ENCODE measurements at regions not wholly inside any gene's neighbourhood (a gene's known extent, or its start where the extent isn't known, plus 50 kb on each side); places are given as distances from the start of the nearest gene placed in this dataset.
"Not testable (repeated sequence)": the region's sequence is repeated elsewhere in the genome, so short reads cannot be mapped to it uniquely, and the experiment has no call there.

- no peaks in the 10 kb centered on the region for H3K9me2 ChIP-seq (ENCODE audit: insufficient read depth, low read length)
- no peak overlapping the region for H3K4me2 ChIP-seq (ENCODE audit: low read length)
- H3K27ac ChIP-seq (ENCODE audit: low read length) = no peak overlapping the region
- no peak overlapping the region for H2AFZ ChIP-seq (ENCODE audit: low read depth, low read length)
- no peaks in the 10 kb centered on the region for H3K27me3 ChIP-seq (ENCODE audit: insufficient read depth, low read depth, low read length)
- H3K36me3 ChIP-seq (ENCODE audit: insufficient read depth, low read length) = no peaks in the 10 kb centered on the region
- TF ChIP-seq, protein P1, sequence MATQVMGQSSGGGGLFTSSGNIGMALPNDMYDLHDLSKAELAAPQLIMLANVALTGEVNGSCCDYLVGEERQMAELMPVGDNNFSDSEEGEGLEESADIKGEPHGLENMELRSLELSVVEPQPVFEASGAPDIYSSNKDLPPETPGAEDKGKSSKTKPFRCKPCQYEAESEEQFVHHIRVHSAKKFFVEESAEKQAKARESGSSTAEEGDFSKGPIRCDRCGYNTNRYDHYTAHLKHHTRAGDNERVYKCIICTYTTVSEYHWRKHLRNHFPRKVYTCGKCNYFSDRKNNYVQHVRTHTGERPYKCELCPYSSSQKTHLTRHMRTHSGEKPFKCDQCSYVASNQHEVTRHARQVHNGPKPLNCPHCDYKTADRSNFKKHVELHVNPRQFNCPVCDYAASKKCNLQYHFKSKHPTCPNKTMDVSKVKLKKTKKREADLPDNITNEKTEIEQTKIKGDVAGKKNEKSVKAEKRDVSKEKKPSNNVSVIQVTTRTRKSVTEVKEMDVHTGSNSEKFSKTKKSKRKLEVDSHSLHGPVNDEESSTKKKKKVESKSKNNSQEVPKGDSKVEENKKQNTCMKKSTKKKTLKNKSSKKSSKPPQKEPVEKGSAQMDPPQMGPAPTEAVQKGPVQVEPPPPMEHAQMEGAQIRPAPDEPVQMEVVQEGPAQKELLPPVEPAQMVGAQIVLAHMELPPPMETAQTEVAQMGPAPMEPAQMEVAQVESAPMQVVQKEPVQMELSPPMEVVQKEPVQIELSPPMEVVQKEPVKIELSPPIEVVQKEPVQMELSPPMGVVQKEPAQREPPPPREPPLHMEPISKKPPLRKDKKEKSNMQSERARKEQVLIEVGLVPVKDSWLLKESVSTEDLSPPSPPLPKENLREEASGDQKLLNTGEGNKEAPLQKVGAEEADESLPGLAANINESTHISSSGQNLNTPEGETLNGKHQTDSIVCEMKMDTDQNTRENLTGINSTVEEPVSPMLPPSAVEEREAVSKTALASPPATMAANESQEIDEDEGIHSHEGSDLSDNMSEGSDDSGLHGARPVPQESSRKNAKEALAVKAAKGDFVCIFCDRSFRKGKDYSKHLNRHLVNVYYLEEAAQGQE (IDR thresholded peaks at IDR 0.05; ENCODE audit: borderline replicate concordance) = no peak
- no peak for TF ChIP-seq RAD21 (conservative IDR thresholded peaks at IDR 0.05)
- TF ChIP-seq EP300 (conservative IDR thresholded peaks at IDR 0.05; ENCODE audit: poor library complexity, severe bottlenecking) = no peak
- no peak for TF ChIP-seq TAF1 (IDR thresholded peaks at IDR 0.05; ENCODE audit: low read depth)
- TF ChIP-seq MXI1 (conservative IDR thresholded peaks at IDR 0.05; ENCODE audit: poor library complexity, severe bottlenecking) = no peak
- TF ChIP-seq CTCF (IDR thresholded peaks at IDR 0.05; ENCODE audit: poor library complexity, severe bottlenecking) = no peak
- no peak overlapping the region for H3K9ac ChIP-seq (ENCODE audit: low read length)
- H4K20me1 ChIP-seq (ENCODE audit: insufficient read depth) = no peaks in the 10 kb centered on the region
- no peaks in the 10 kb centered on the region for H3F3A ChIP-seq (ENCODE audit: insufficient read depth, low read length, poor library complexity, severe bottlenecking)
- no peaks in the 10 kb centered on the region for H3K9me3 ChIP-seq (ENCODE audit: low read length)
- no peak overlapping the region for H3K4me3 ChIP-seq (ENCODE audit: low read length)
- H3K79me2 ChIP-seq (replicated peaks; ENCODE audit: insufficient read depth, low read length) = no peaks in the 10 kb centered on the region
Measured at GRCh38 chr15:36039996-36040572, 494.1 kb upstream of the DPH6 start.

DNA sequence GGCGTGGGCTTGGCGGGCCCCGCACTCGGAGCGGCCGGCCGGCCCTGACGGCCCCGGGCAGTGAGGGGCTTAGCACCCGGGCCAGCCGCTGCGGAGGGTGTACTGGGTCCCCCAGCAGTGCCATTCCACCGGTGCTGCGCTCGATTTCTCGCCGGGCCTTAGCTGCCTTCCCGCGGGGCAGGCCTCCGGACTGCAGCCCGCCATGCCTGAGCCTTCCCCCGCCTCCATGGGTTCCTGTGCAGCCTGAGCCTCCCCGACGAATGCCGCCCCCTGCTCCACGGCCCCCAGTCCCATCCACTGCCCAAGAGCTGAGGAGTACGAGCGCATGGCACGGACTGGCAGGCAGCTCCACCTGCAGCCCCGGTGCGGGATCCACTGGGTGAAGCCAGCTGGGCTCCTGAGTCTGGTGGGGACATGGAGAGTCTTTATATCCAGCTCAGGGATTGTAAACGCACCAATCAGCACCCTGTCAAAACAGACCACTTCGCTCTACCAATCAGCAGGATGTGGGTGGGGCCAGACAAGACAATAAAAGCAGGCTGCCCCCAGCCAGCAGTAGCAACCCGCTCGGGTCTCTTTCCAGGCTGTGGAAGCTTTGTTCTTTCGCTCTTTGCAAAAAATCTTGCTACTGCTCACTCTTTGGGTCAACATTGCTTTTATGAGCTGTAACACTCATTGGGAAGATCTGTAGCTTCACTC, 501.2 kb upstream of the DPH6 start:
- H3K36me3 ChIP-seq (ENCODE audit: insufficient read depth, low read length); H3K4me2 ChIP-seq (ENCODE audit: low read length); H3K9me2 ChIP-seq (ENCODE audit: insufficient read depth, low read length); H3K79me2 ChIP-seq (replicated peaks; ENCODE audit: insufficient read depth, low read length); H3F3A ChIP-seq (ENCODE audit: insufficient read depth, low read length, poor library complexity, severe bottlenecking); H3K27me3 ChIP-seq (ENCODE audit: insufficient read depth, low read depth, low read length); H3K9ac ChIP-seq (ENCODE audit: low read length); H2AFZ ChIP-seq (ENCODE audit: low read depth, low read length); H3K4me3 ChIP-seq (ENCODE audit: low read length); H4K20me1 ChIP-seq (ENCODE audit: insufficient read depth); H3K9me3 ChIP-seq (ENCODE audit: low read length); H3K27ac ChIP-seq (ENCODE audit: low read length): not testable (repeated sequence)

- H3K9me2 ChIP-seq (ENCODE audit: insufficient read depth, low read length) = no peaks in the 10 kb centered on the region
- no peak overlapping the region for H3K4me2 ChIP-seq (ENCODE audit: low read length)
Measured at GRCh38 chr15:36050899-36051298, 504.9 kb upstream of the DPH6 start.

More at GRCh38 chr15:36050899-36051298, 504.9 kb upstream of the DPH6 start:
- no peaks in the 10 kb centered on the region for H3K27me3 ChIP-seq (ENCODE audit: insufficient read depth, low read depth, low read length)
- no peak overlapping the region for H3K4me3 ChIP-seq (ENCODE audit: low read length)
- H3K79me2 ChIP-seq (replicated peaks; ENCODE audit: insufficient read depth, low read length) = no peaks in the 10 kb centered on the region
- H3K36me3 ChIP-seq (ENCODE audit: insufficient read depth, low read length) = no peaks in the 10 kb centered on the region
- no peaks in the 10 kb centered on the region for H3F3A ChIP-seq (ENCODE audit: insufficient read depth, low read length, poor library complexity, severe bottlenecking)
- no peaks in the 10 kb centered on the region for H3K9me3 ChIP-seq (ENCODE audit: low read length)
- no peak for TF ChIP-seq EP300 (conservative IDR thresholded peaks at IDR 0.05; ENCODE audit: poor library complexity, severe bottlenecking)
- TF ChIP-seq TAF1 (IDR thresholded peaks at IDR 0.05; ENCODE audit: low read depth) = no peak
- no peak for TF ChIP-seq MXI1 (conservative IDR thresholded peaks at IDR 0.05; ENCODE audit: poor library complexity, severe bottlenecking)
- no peak for TF ChIP-seq EZH2 (IDR thresholded peaks at IDR 0.05; ENCODE audit: borderline replicate concordance, insufficient read depth, low read length, poor library complexity, severe bottlenecking)
- TF ChIP-seq, protein P1 (IDR thresholded peaks at IDR 0.05; ENCODE audit: borderline replicate concordance) = peak; percentile 78
- no peak overlapping the region for H3K27ac ChIP-seq (ENCODE audit: low read length)
- no peaks in the 10 kb centered on the region for H4K20me1 ChIP-seq (ENCODE audit: insufficient read depth)
- no peak overlapping the region for H2AFZ ChIP-seq (ENCODE audit: low read depth, low read length)
- H3K9ac ChIP-seq (ENCODE audit: low read length) = no peak overlapping the region

Measured in neural cell (in vitro differentiated cells).